B cell (primary cell): ENCODE measurements at regions not wholly inside any gene's neighbourhood (a gene's known extent, or its start where the extent isn't known, plus 50 kb on each side); places are given as distances from the start of the nearest gene placed in this dataset.

Experiments used
- EZH2 ChIP-seq: IDR thresholded peaks from 2 replicates; pipeline ENCODE4 v1.6.1; 2012; ENCODE audit warnings: borderline replicate concordance, low read depth, mild to moderate bottlenecking, moderate library complexity, low read length; ENCODE audit not compliant: insufficient read depth, poor library complexity, severe bottlenecking
- TF ChIP-seq, protein P1 (sequence below): fragments of 200-600 bp; IDR thresholded peaks from one replicate; pipeline ENCODE4 v1.8.0; 2022; ENCODE audit warnings: antibody characterized with exemption, mild to moderate bottlenecking

DNA sequence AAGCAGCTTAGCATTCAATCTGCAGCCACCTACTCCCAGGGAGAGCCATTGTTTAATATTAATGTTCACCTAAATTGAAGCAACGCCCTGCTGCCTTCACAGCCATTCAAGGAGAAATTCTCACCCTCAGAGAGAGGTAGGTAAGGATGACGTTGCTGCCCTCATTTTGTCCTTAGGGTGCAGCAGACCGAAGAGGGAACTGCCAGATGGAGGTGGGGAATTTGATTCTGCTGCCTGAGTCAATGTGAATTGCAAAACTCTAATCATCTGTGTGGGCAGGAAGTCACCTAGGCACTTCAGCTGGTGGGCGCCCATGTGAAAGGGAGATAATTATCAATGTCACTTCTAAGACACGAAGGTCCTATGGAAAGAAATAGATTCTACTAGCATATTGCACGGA, 503.4 kb downstream of the TBC1D4 start:
- TF ChIP-seq, protein P1, sequence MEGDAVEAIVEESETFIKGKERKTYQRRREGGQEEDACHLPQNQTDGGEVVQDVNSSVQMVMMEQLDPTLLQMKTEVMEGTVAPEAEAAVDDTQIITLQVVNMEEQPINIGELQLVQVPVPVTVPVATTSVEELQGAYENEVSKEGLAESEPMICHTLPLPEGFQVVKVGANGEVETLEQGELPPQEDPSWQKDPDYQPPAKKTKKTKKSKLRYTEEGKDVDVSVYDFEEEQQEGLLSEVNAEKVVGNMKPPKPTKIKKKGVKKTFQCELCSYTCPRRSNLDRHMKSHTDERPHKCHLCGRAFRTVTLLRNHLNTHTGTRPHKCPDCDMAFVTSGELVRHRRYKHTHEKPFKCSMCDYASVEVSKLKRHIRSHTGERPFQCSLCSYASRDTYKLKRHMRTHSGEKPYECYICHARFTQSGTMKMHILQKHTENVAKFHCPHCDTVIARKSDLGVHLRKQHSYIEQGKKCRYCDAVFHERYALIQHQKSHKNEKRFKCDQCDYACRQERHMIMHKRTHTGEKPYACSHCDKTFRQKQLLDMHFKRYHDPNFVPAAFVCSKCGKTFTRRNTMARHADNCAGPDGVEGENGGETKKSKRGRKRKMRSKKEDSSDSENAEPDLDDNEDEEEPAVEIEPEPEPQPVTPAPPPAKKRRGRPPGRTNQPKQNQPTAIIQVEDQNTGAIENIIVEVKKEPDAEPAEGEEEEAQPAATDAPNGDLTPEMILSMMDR = no peak
- no peak for TF ChIP-seq EZH2
